IgD-negative memory B cell (primary cell): ENCODE measurements at regions not wholly inside any gene's neighbourhood (a gene's known extent, or its start where the extent isn't known, plus 50 kb on each side); places are given as distances from the start of the nearest gene placed in this dataset.

ENCODE experiments used
- H3K27ac Mint-ChIP-seq, 3 donors: one replicate each; pipeline ENCODE4 v1.8.0; 2020 to 2022; ENCODE audit warnings: mild to moderate bottlenecking in 3 of 3, mixed read lengths in 3 of 3, moderate library complexity in 1 of 3
- H3K27me3 Mint-ChIP-seq: one replicate; pipeline ENCODE4 v1.8.0; 2021; ENCODE audit warnings: mixed read lengths
- H3K36me3 Mint-ChIP-seq: one replicate; pipeline ENCODE4 v1.8.0; 2020; ENCODE audit warnings: mild to moderate bottlenecking, mixed read lengths
- H3K4me1 Mint-ChIP-seq, 3 donors: one replicate each; pipeline ENCODE4 v1.8.0; 2020 to 2022; ENCODE audit warnings: mixed read lengths in 3 of 3, mild to moderate bottlenecking in 1 of 3
- H3K4me3 Mint-ChIP-seq, 4 donors: one replicate each; pipeline ENCODE4 v1.8.0; 2020 to 2022; ENCODE audit warnings: mild to moderate bottlenecking in 4 of 4, mixed read lengths in 4 of 4, moderate library complexity in 3 of 4
- H3K9me3 Mint-ChIP-seq, 3 donors: one replicate each; pipeline ENCODE4 v1.8.0; 2020 to 2021; ENCODE audit warnings: mixed read lengths in 3 of 3, mild to moderate bottlenecking in 1 of 3

- Mint-ChIP-seq H3K4me1 (no peaks in the 10 kb centered on the region), H3K9me3 (no peaks in the 10 kb centered on the region)
Measured at GRCh38 chr17:63344383-63344782, 101.7 kb downstream of the CYB561 start.

GRCh38 chr17:63345611-63346010 lies 100.5 kb downstream of the CYB561 start:
- Mint-ChIP-seq H3K27ac (no peak overlapping the region), H3K27me3 (peaks cover 1% of the 10 kb centered on the region), H3K36me3 (no peaks in the 10 kb centered on the region), H3K9me3 (no peaks in the 10 kb centered on the region), H3K4me1 (no peaks in the 10 kb centered on the region), H3K4me3 (no peak overlapping the region)

More at GRCh38 chr17:63344383-63344782, 101.7 kb downstream of the CYB561 start:
- no peak overlapping the region for H3K4me3 Mint-ChIP-seq
- H3K36me3 Mint-ChIP-seq, result no peaks in the 10 kb centered on the region
- peak overlapping the region in 1 of 3 donors; percentile 47 for H3K27ac Mint-ChIP-seq
- H3K27me3 Mint-ChIP-seq, result peaks cover 1% of the 10 kb centered on the region

GRCh38 chr17:63347475-63347874 lies 98.6 kb downstream of the CYB561 start:
- Mint-ChIP-seq H3K9me3 (no peaks in the 10 kb centered on the region), H3K4me3 (no peak overlapping the region), H3K27me3 (peaks cover 1% of the 10 kb centered on the region), H3K36me3 (no peaks in the 10 kb centered on the region), H3K4me1 (no peaks in the 10 kb centered on the region), H3K27ac (no peak overlapping the region)

GRCh38 chr17:63349478-63350000 lies 96.6 kb downstream of the CYB561 start:
- no peaks in the 10 kb centered on the region for H3K27me3 Mint-ChIP-seq
- H3K36me3 Mint-ChIP-seq, result no peaks in the 10 kb centered on the region
- no peaks in the 10 kb centered on the region for H3K9me3 Mint-ChIP-seq
- H3K4me1 Mint-ChIP-seq, result no peaks in the 10 kb centered on the region
- no peak overlapping the region for H3K27ac Mint-ChIP-seq
- no peak overlapping the region for H3K4me3 Mint-ChIP-seq

GRCh38 chr17:63350364-63350763 lies 95.7 kb downstream of the CYB561 start:
- no peak overlapping the region for H3K27ac Mint-ChIP-seq
- no peaks in the 10 kb centered on the region for H3K36me3 Mint-ChIP-seq
- peaks cover 0 to 1% (median 0%) of the 10 kb centered on the region in 3 donors for H3K9me3 Mint-ChIP-seq
- H3K4me3 Mint-ChIP-seq, result no peak overlapping the region
- H3K27me3 Mint-ChIP-seq, result no peaks in the 10 kb centered on the region
- H3K4me1 Mint-ChIP-seq, result no peaks in the 10 kb centered on the region

- H3K27ac Mint-ChIP-seq, result no peak overlapping the region
- H3K4me3 Mint-ChIP-seq, result no peak overlapping the region
- H3K36me3 Mint-ChIP-seq, result no peaks in the 10 kb centered on the region
- no peaks in the 10 kb centered on the region for H3K27me3 Mint-ChIP-seq
- peaks cover 0 to 1% (median 0%) of the 10 kb centered on the region in 3 donors for H3K9me3 Mint-ChIP-seq
- H3K4me1 Mint-ChIP-seq, result peaks cover 0 to 4% (median 0%) of the 10 kb centered on the region in 3 donors
Measured at GRCh38 chr17:63354256-63354655, 91.8 kb downstream of the CYB561 start.

GRCh38 chr17:63356337-63356757 lies 89.8 kb downstream of the CYB561 start:
- peaks cover 0 to 4% (median 0%) of the 10 kb centered on the region in 3 donors for H3K4me1 Mint-ChIP-seq
- no peaks in the 10 kb centered on the region for H3K27me3 Mint-ChIP-seq
- H3K4me3 Mint-ChIP-seq, result no peak overlapping the region
- H3K36me3 Mint-ChIP-seq, result peaks cover 2% of the 10 kb centered on the region
- H3K27ac Mint-ChIP-seq, result no peak overlapping the region
- H3K9me3 Mint-ChIP-seq, result peaks cover 0 to 4% (median 0%) of the 10 kb centered on the region in 3 donors

GRCh38 chr17:63358111-63358839 lies 87.8 kb downstream of the CYB561 start:
- Mint-ChIP-seq H3K4me1 (peaks cover 0 to 4% (median 0%) of the 10 kb centered on the region in 3 donors), H3K9me3 (peaks cover 0 to 7% (median 2%) of the 10 kb centered on the region in 3 donors), H3K27me3 (peaks cover 2% of the 10 kb centered on the region), H3K4me3 (no peak overlapping the region), H3K27ac (no peak overlapping the region), H3K36me3 (peaks cover 6% of the 10 kb centered on the region)

- Mint-ChIP-seq H3K9me3 (peaks cover 0 to 7% (median 2%) of the 10 kb centered on the region in 3 donors), H3K4me3 (no peak overlapping the region), H3K27me3 (peaks cover 2% of the 10 kb centered on the region), H3K4me1 (peaks cover 0 to 4% (median 0%) of the 10 kb centered on the region in 3 donors), H3K27ac (no peak overlapping the region), H3K36me3 (peaks cover 6% of the 10 kb centered on the region)
Measured at GRCh38 chr17:63358956-63359355, 87.2 kb downstream of the CYB561 start.

- peaks cover 0 to 4% (median 0%) of the 10 kb centered on the region in 3 donors for H3K4me1 Mint-ChIP-seq
- H3K27me3 Mint-ChIP-seq, result peaks cover 3% of the 10 kb centered on the region
- H3K4me3 Mint-ChIP-seq, result no peak overlapping the region
- H3K9me3 Mint-ChIP-seq, result peaks cover 0 to 5% (median 2%) of the 10 kb centered on the region in 3 donors
- no peak overlapping the region for H3K27ac Mint-ChIP-seq
- H3K36me3 Mint-ChIP-seq, result peaks cover 10% of the 10 kb centered on the region
Measured at GRCh38 chr17:63361182-63361581, 84.9 kb downstream of the CYB561 start.

GRCh38 chr17:63362115-63362514 lies 84.0 kb downstream of the CYB561 start:
- H3K4me1 Mint-ChIP-seq, result peaks cover 0 to 4% (median 0%) of the 10 kb centered on the region in 3 donors
- peak overlapping the region in 1 of 4 donors; percentile 47 for H3K4me3 Mint-ChIP-seq
- peaks cover 10% of the 10 kb centered on the region for H3K36me3 Mint-ChIP-seq
- no peak overlapping the region for H3K27ac Mint-ChIP-seq
- peaks cover 0 to 5% (median 2%) of the 10 kb centered on the region in 3 donors for H3K9me3 Mint-ChIP-seq
- peaks cover 7% of the 10 kb centered on the region for H3K27me3 Mint-ChIP-seq

GRCh38 chr17:63364387-63364786 lies 81.7 kb downstream of the CYB561 start:
- H3K27ac Mint-ChIP-seq, result no peak overlapping the region

GRCh38 chr17:63364944-63365343 lies 81.2 kb downstream of the CYB561 start:
- Mint-ChIP-seq H3K27me3 (peaks cover 7% of the 10 kb centered on the region), H3K4me1 (no peaks in the 10 kb centered on the region)

More at GRCh38 chr17:63364387-63364786, 81.7 kb downstream of the CYB561 start:
- Mint-ChIP-seq H3K9me3 (peaks cover 0 to 5% (median 2%) of the 10 kb centered on the region in 3 donors), H3K4me3 (no peak overlapping the region), H3K27me3 (peaks cover 7% of the 10 kb centered on the region), H3K4me1 (no peaks in the 10 kb centered on the region), H3K36me3 (peaks cover 10% of the 10 kb centered on the region)

GRCh38 chr17:63365366-63366240 lies 80.5 kb downstream of the CYB561 start:
- H3K27me3 Mint-ChIP-seq, result peaks cover 7% of the 10 kb centered on the region
- H3K4me3 Mint-ChIP-seq, result no peak overlapping the region
- peaks cover 11% of the 10 kb centered on the region for H3K36me3 Mint-ChIP-seq
- peaks cover 0 to 5% (median 2%) of the 10 kb centered on the region in 3 donors for H3K9me3 Mint-ChIP-seq
- H3K4me1 Mint-ChIP-seq, result no peaks in the 10 kb centered on the region
- H3K27ac Mint-ChIP-seq, result no peak overlapping the region

More at GRCh38 chr17:63364944-63365343, 81.2 kb downstream of the CYB561 start:
- Mint-ChIP-seq H3K4me3 (no peak overlapping the region), H3K9me3 (peaks cover 0 to 5% (median 2%) of the 10 kb centered on the region in 3 donors), H3K27ac (no peak overlapping the region), H3K36me3 (peaks cover 11% of the 10 kb centered on the region)

GRCh38 chr17:63366241-63366566 lies 79.9 kb downstream of the CYB561 start:
- Mint-ChIP-seq H3K9me3 (peaks cover 0 to 2% (median 2%) of the 10 kb centered on the region in 3 donors), H3K27ac (no peak overlapping the region), H3K36me3 (peaks cover 9% of the 10 kb centered on the region), H3K27me3 (peaks cover 7% of the 10 kb centered on the region), H3K4me3 (no peak overlapping the region), H3K4me1 (no peaks in the 10 kb centered on the region)
